Peyer's patch (tissue), 4 donors: ENCODE measurements at regions not wholly inside any gene's neighbourhood (a gene's known extent, or its start where the extent isn't known, plus 50 kb on each side); places are given as distances from the start of the nearest gene placed in this dataset.

Experiments used
- CTCF ChIP-seq, 6 experiments: fragments of 450-650 bp in 4 of 6; fragments of 200-600 bp in 2 of 6; sonication (generic) in 1 of 6; IDR thresholded peaks; one replicate each; pipeline ENCODE4 v1.5.1; 2017 to 2019; ENCODE audit warnings: antibody characterized with exemption in 6 of 6, mild to moderate bottlenecking in 3 of 6, moderate library complexity in 1 of 6
- POLR2A ChIP-seq, 2 donors: fragments of 450-650 bp; IDR thresholded peaks; one replicate each; pipeline ENCODE4 v1.5.1; 2017; ENCODE audit warnings: antibody characterized with exemption in 2 of 2, mild to moderate bottlenecking in 2 of 2, moderate library complexity in 2 of 2

GRCh38 chr4:18777190-18777930 lies 755.8 kb upstream of the LCORL start:
- no peak for TF ChIP-seq POLR2A (IDR thresholded peaks at IDR 0.05)
- no peak for TF ChIP-seq CTCF (IDR thresholded peaks at IDR 0.05)
